ENCODE measurements at regions not wholly inside any gene's neighbourhood (a gene's known extent, or its start where the extent isn't known, plus 50 kb on each side); places are given as distances from the start of the nearest gene placed in this dataset.

DNA sequence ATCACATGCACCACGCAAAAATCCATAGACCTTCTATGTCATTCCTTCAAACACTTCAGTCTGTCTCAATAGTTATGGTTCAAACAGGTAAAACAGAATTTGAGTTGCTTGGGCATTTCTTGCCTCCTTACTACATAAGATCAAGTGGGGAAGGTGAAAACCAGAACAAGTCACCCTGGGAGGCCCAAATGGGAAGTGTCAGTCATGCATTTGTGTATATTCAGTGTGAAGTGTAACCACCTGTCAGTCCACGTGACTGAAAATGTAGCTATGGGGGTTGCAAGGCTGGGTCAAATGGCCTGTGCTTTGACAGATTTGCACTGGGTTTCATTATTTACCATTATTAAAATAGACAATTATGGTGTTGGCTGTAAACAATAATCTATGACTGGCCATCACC is 176.6 kb upstream of the VIPR2 start:
- TF ChIP-seq, protein P1, sequence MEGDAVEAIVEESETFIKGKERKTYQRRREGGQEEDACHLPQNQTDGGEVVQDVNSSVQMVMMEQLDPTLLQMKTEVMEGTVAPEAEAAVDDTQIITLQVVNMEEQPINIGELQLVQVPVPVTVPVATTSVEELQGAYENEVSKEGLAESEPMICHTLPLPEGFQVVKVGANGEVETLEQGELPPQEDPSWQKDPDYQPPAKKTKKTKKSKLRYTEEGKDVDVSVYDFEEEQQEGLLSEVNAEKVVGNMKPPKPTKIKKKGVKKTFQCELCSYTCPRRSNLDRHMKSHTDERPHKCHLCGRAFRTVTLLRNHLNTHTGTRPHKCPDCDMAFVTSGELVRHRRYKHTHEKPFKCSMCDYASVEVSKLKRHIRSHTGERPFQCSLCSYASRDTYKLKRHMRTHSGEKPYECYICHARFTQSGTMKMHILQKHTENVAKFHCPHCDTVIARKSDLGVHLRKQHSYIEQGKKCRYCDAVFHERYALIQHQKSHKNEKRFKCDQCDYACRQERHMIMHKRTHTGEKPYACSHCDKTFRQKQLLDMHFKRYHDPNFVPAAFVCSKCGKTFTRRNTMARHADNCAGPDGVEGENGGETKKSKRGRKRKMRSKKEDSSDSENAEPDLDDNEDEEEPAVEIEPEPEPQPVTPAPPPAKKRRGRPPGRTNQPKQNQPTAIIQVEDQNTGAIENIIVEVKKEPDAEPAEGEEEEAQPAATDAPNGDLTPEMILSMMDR (conservative IDR thresholded peaks at IDR 0.05; ENCODE audit: low read depth, low read length) = no peak
- no peak for TF ChIP-seq EZH2 (IDR thresholded peaks at IDR 0.05; ENCODE audit: low read length, unreplicated experiment)

Measured in PC-3 (cell line).